ENCODE measurements at regions not wholly inside any gene's neighbourhood (a gene's known extent, or its start where the extent isn't known, plus 50 kb on each side); places are given as distances from the start of the nearest gene placed in this dataset.
A peak's percentile ranks its signal among the peaks of the same experiment; 100 is the strongest.

- H3K56ac ChIP-seq (replicated peaks; ENCODE audit: insufficient read length, low read depth, low read length) = no peak overlapping the region
- no peak overlapping the region for H3K9ac ChIP-seq (replicated peaks in 1 of 4; ENCODE audit: extremely low read depth in 1 of 4, low read depth in 3 of 4, low read length in 3 of 4)
- H3K4ac ChIP-seq (replicated peaks; ENCODE audit: insufficient read length, low read depth, low read length) = no peak overlapping the region
- POLR2A ChIA-PET (ENCODE audit: partially characterized antibody) = interaction anchor here (0.7 to 1.8 kb wide), 2 partner anchors 29 to 32 kb away, joined by 3 to 5 read pairs; no protein-coding TSS in a partner anchor
- 87% methylated on average over 6 of the region's 6 CpGs; no CpG with 5 or more reads in 1 of the 2 experiments for WGBS, 2 experiments (ENCODE audit: extremely low coverage in 1 of 2, insufficient coverage in 1 of 2, insufficient read length in 1 of 2, insufficient replicate concordance in 2 of 2, low coverage in 1 of 2, low lambda C conversion rate in 2 of 2, missing lambda C conversion rate in 1 of 2)
- no peak overlapping the region for H2BK5ac ChIP-seq (ENCODE audit: low read depth, low read length)
- no peak overlapping the region for H2BK120ac ChIP-seq (replicated peaks; ENCODE audit: low read depth, low read length)
- no peaks in the 10 kb centered on the region for H3K9me3 ChIP-seq (ENCODE audit: insufficient read depth in 2 of 2, low read depth in 1 of 2, low read length in 1 of 2)
- no peaks in the 10 kb centered on the region for H3K79me2 ChIP-seq (ENCODE audit: control insufficient read depth in 1 of 2, insufficient read depth in 2 of 2, low read length in 2 of 2)
- H3K79me1 ChIP-seq (ENCODE audit: low read depth, low read length) = no peaks in the 10 kb centered on the region
- H3K27me3 ChIP-seq (replicated peaks in 1 of 4; ENCODE audit: control insufficient read depth in 3 of 4, extremely low read depth in 1 of 4, insufficient read depth in 3 of 4, low read length in 3 of 4) = peaks cover 0 to 2% (median under 1%) of the 10 kb centered on the region in 4 experiments; a peak in 1 of 7 replicates
- H3K27ac ChIP-seq (ENCODE audit: low read depth, low read length) = no peak overlapping the region
- no peak overlapping the region for H3K14ac ChIP-seq (ENCODE audit: insufficient read length)
- H2BK15ac ChIP-seq (ENCODE audit: low read length) = no peak overlapping the region
- H3K23me2 ChIP-seq (ENCODE audit: low read depth, low read length) = peaks cover 7% of the 10 kb centered on the region; the same call in 1 of the 2 replicates
- H2AK5ac ChIP-seq (ENCODE audit: low read depth, low read length) = no peak overlapping the region
- no peak for FAIRE-seq
- H3K18ac ChIP-seq (ENCODE audit: extremely low read depth, low read length) = no peak overlapping the region
- no peak overlapping the region for H3K23ac ChIP-seq (ENCODE audit: insufficient read length)
- H3K4me2 ChIP-seq (ENCODE audit: insufficient read depth in 1 of 2, low read depth in 2 of 2, low read length in 2 of 2) = no peak overlapping the region
- no peak overlapping the region for H2AFZ ChIP-seq (ENCODE audit: low read length)
- H4K5ac ChIP-seq (ENCODE audit: insufficient read length, low read depth, low read length) = no peak overlapping the region
- H4K20me1 ChIP-seq (replicated peaks in 1 of 2; ENCODE audit: control insufficient read depth in 1 of 2, insufficient read depth in 2 of 2, low read length in 2 of 2) = no peaks in the 10 kb centered on the region
- H3K4me1 ChIP-seq (replicated peaks in 1 of 4; ENCODE audit: control insufficient read depth in 3 of 4, insufficient read depth in 4 of 4, low read length in 3 of 4) = peaks cover 14 to 35% (median 25%) of the 10 kb centered on the region in 4 experiments
- H3K36me3 ChIP-seq (ENCODE audit: control insufficient read depth in 2 of 4, insufficient read depth in 4 of 4, low read length in 3 of 4) = no peaks in the 10 kb centered on the region
- DNase-seq (ENCODE audit: low read depth in 1 of 2, low spot score in 2 of 2) = no peak
- H4K8ac ChIP-seq (ENCODE audit: extremely low read depth, insufficient read depth, low read length) = no peak overlapping the region
- H2BK12ac ChIP-seq (ENCODE audit: low read depth, low read length) = peak overlapping the region; percentile 10; the same call in 1 of the 2 replicates
- H4K91ac ChIP-seq (replicated peaks; ENCODE audit: insufficient read length, low read length) = no peak overlapping the region
- H2BK20ac ChIP-seq (ENCODE audit: low read length) = no peak overlapping the region
- CTCF ChIA-PET (ENCODE audit: partially characterized antibody) = interaction anchor here (0.7 to 1.9 kb wide), 5 partner anchors 8 to 48 kb away, joined by 3 to 6 read pairs (median 3); no protein-coding TSS in a partner anchor
- no peak overlapping the region for H3K4me3 ChIP-seq (ENCODE audit: extremely low read depth in 1 of 4, insufficient read depth in 2 of 4, low read depth in 3 of 4, low read length in 4 of 4)
- no peak for TF ChIP-seq ATF3 (IDR thresholded peaks at IDR 0.05; ENCODE audit: insufficient read depth, low read depth, low read length)
- TF ChIP-seq CTCF (IDR thresholded peaks at IDR 0.05; ENCODE audit: control extremely low read depth in 1 of 3, insufficient read depth in 1 of 3, low read depth in 1 of 3, low read length in 3 of 3) = no peak
- no peak for TF ChIP-seq NANOG (IDR thresholded peaks at IDR 0.05; ENCODE audit: insufficient read depth, low read depth, low read length, poor library complexity, severe bottlenecking)
- no peak for TF ChIP-seq FOSL1 (IDR thresholded peaks at IDR 0.05; ENCODE audit: insufficient read depth, low read depth, low read length)
- no peak for TF ChIP-seq PHF8 (conservative IDR thresholded peaks at IDR 0.05; ENCODE audit: low read depth, low read length)
- TF ChIP-seq CTBP2 (IDR thresholded peaks at IDR 0.05; ENCODE audit: borderline replicate concordance, insufficient read depth, insufficient read length, low read length) = no peak
- no peak for TF ChIP-seq RNF2 (IDR thresholded peaks at IDR 0.05; ENCODE audit: borderline replicate concordance, low read depth, low read length, missing control alignments, poor library complexity, severe bottlenecking)
- no peak for TF ChIP-seq E2F6 (IDR thresholded peaks at IDR 0.05)
Measured at GRCh38 chr22:27635852-27636251, 165.7 kb downstream of the MN1 start.

Measured in H1 (cell line).